HepG2 (cell line): ENCODE measurements at regions not wholly inside any gene's neighbourhood (a gene's known extent, or its start where the extent isn't known, plus 50 kb on each side); places are given as distances from the start of the nearest gene placed in this dataset.
A peak's percentile ranks its signal among the peaks of the same experiment; 100 is the strongest.

Experiments used
- BCL6 ChIP-seq: IDR thresholded peaks from 2 replicates; pipeline ENCODE4 v1.6.1; 2016; ENCODE audit warnings: missing genetic modification reagents, missing compliant biosample characterization
- CENPT ChIP-seq: sonication (generic); formaldehyde crosslinking; IDR thresholded peaks from 2 replicates; pipeline ENCODE4 v1.8.0; 2022; ENCODE audit warnings: low read depth, mild to moderate bottlenecking, moderate library complexity, missing genetic modification reagents
- FOXA1 ChIP-seq, 2 experiments: fragments of 450-650 bp in 1 of 2; sonication (generic) in 1 of 2; formaldehyde crosslinking in 1 of 2; IDR thresholded peaks; 2 replicates each; pipeline versions ENCODE4 v1.4.0 to v1.6.1; 2016 to 2020; ENCODE audit warnings: missing genetic modification reagents in 1 of 2
- GFI1 ChIP-seq: sonication (generic); formaldehyde crosslinking; IDR thresholded peaks from 2 replicates; pipeline ENCODE4 v1.5.0; 2020; ENCODE audit warnings: missing genetic modification reagents, mild to moderate bottlenecking, borderline replicate concordance
- HMG20A ChIP-seq: IDR thresholded peaks from 2 replicates; pipeline ENCODE4 v1.6.1; 2016; ENCODE audit warnings: borderline replicate concordance
- HNF4A ChIP-seq: sonication (generic); formaldehyde crosslinking; IDR thresholded peaks from 2 replicates; pipeline ENCODE4 v1.4.0; 2020; ENCODE audit warnings: missing genetic modification reagents
- HNRNPUL1 ChIP-seq: fragments of 200-400 bp; formaldehyde crosslinking; IDR thresholded peaks from 2 replicates; pipeline ENCODE4 v1.6.1; 2017; ENCODE audit warnings: low read depth, mild to moderate bottlenecking, low read length, moderate library complexity
- NCOR1 ChIP-seq: fragments of 200-600 bp; sonication (generic); IDR thresholded peaks from 2 replicates; pipeline ENCODE4 v1.7.0; 2017; ENCODE audit warnings: antibody characterized with exemption, low read length, borderline replicate concordance
- NFIC ChIP-seq: IDR thresholded peaks from 2 replicates; pipeline ENCODE4 v1.6.1; 2012; ENCODE audit warnings: mild to moderate bottlenecking, low read length, inconsistent platforms
- SOX6 ChIP-seq, 2 experiments: fragments of 450-650 bp in 1 of 2; sonication (generic) in 1 of 2; formaldehyde crosslinking in 1 of 2; IDR thresholded peaks; 2 replicates each; pipeline versions ENCODE4 v1.4.0 to v1.6.1; 2017 to 2020; ENCODE audit warnings: antibody characterized with exemption in 1 of 2, mild to moderate bottlenecking in 1 of 2, missing genetic modification reagents in 1 of 2
- SRSF1 ChIP-seq: fragments of 200-400 bp; formaldehyde crosslinking; optimal IDR thresholded peaks from 2 replicates; pipeline ENCODE3; 2017; ENCODE audit warnings: mild to moderate bottlenecking, low read depth, low read length, moderate library complexity
- ZNF12 ChIP-seq: sonication (generic); formaldehyde crosslinking; IDR thresholded peaks from 2 replicates; pipeline ENCODE4 v1.5.0; 2020; ENCODE audit warnings: missing genetic modification reagents
- ZNF567 ChIP-seq: sonication (generic); formaldehyde crosslinking; IDR thresholded peaks from 2 replicates; pipeline ENCODE4 v1.8.1; 2023; ENCODE audit warnings: mild to moderate bottlenecking, missing genetic modification reagents, borderline replicate concordance
- TF ChIP-seq, protein P1 (sequence below): sonication (generic); formaldehyde crosslinking; IDR thresholded peaks from 2 replicates; pipeline ENCODE4 v1.4.0; 2020; ENCODE audit warnings: mild to moderate bottlenecking, missing genetic modification reagents, borderline replicate concordance
- TF ChIP-seq, protein P2 (sequence below): sonication (generic); formaldehyde crosslinking; IDR thresholded peaks from 2 replicates; pipeline ENCODE4 v1.4.0; 2020; ENCODE audit warnings: missing genetic modification reagents, borderline replicate concordance
- TF ChIP-seq, protein P3 (sequence below): IDR thresholded peaks from 2 replicates; pipeline ENCODE4 v1.6.1; 2016
- TF ChIP-seq, protein P4 (sequence below): sonication (generic); formaldehyde crosslinking; IDR thresholded peaks from 2 replicates; pipeline ENCODE4 v1.4.0; 2020; ENCODE audit warnings: missing genetic modification reagents
- TF ChIP-seq, protein P5 (sequence below): sonication (generic); formaldehyde crosslinking; IDR thresholded peaks from 2 replicates; pipeline ENCODE4 v1.4.0; 2020; ENCODE audit warnings: missing genetic modification reagents

DNA sequence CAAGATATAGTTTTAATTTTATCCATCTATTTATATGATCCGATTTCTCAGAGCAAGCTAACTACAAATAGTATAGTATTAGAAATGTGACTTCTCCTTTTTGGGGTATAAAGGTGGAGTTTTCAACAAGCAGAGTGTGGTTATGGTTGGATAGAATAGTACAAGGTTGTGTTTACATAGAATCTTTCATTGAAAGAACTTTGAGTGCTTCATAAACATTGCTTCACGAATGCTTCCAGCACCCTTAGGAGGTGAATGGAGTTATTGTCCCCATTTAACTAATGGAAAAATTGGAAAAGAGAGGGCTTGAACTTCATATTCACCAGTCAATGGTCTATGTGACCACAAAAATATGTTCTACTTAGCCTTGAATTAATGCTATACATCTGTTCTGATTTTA is 134.1 kb upstream of the CITED2 start (continued):
- TF ChIP-seq NCOR1 (peak; percentile 74), HNF4A (CRISPR knock-in tag) (peak; percentile 78), SOX6 (IDR thresholded peaks at IDR 0.05) (no peak), SOX6 (CRISPR knock-in tag; IDR thresholded peaks at IDR 0.05) (peak; percentile 65; the same call in 1 of the 2 replicates), FOXA1 (IDR thresholded peaks at IDR 0.05) (peak; percentile 46; the same call in 1 of the 2 replicates), FOXA1 (CRISPR knock-in tag; IDR thresholded peaks at IDR 0.05) (peak; percentile 87), CENPT (CRISPR knock-in tag) (no peak), SRSF1 (no peak), NFIC (peak; percentile 88), HNRNPUL1 (0 out of 2 replicates have a peak, but pooled peaks have one; percentile 49), GFI1 (CRISPR knock-in tag) (peak; percentile 53; the same call in 1 of the 2 replicates), ZNF567 (no peak), ZNF12 (0 out of 2 replicates have a peak, but pooled peaks have one; percentile 43), BCL6 (CRISPR knock-in tag) (peak; percentile 90), HMG20A (peak; percentile 91)
- TF ChIP-seq, protein P1, sequence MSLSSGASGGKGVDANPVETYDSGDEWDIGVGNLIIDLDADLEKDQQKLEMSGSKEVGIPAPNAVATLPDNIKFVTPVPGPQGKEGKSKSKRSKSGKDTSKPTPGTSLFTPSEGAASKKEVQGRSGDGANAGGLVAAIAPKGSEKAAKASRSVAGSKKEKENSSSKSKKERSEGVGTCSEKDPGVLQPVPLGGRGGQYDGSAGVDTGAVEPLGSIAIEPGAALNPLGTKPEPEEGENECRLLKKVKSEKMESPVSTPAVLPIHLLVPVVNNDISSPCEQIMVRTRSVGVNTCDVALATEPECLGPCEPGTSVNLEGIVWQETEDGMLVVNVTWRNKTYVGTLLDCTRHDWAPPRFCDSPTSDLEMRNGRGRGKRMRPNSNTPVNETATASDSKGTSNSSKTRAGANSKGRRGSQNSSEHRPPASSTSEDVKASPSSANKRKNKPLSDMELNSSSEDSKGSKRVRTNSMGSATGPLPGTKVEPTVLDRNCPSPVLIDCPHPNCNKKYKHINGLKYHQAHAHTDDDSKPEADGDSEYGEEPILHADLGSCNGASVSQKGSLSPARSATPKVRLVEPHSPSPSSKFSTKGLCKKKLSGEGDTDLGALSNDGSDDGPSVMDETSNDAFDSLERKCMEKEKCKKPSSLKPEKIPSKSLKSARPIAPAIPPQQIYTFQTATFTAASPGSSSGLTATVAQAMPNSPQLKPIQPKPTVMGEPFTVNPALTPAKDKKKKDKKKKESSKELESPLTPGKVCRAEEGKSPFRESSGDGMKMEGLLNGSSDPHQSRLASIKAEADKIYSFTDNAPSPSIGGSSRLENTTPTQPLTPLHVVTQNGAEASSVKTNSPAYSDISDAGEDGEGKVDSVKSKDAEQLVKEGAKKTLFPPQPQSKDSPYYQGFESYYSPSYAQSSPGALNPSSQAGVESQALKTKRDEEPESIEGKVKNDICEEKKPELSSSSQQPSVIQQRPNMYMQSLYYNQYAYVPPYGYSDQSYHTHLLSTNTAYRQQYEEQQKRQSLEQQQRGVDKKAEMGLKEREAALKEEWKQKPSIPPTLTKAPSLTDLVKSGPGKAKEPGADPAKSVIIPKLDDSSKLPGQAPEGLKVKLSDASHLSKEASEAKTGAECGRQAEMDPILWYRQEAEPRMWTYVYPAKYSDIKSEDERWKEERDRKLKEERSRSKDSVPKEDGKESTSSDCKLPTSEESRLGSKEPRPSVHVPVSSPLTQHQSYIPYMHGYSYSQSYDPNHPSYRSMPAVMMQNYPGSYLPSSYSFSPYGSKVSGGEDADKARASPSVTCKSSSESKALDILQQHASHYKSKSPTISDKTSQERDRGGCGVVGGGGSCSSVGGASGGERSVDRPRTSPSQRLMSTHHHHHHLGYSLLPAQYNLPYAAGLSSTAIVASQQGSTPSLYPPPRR (CRISPR knock-in tag) = peak; percentile 30; the same call in 1 of the 2 replicates
- TF ChIP-seq, protein P2, sequence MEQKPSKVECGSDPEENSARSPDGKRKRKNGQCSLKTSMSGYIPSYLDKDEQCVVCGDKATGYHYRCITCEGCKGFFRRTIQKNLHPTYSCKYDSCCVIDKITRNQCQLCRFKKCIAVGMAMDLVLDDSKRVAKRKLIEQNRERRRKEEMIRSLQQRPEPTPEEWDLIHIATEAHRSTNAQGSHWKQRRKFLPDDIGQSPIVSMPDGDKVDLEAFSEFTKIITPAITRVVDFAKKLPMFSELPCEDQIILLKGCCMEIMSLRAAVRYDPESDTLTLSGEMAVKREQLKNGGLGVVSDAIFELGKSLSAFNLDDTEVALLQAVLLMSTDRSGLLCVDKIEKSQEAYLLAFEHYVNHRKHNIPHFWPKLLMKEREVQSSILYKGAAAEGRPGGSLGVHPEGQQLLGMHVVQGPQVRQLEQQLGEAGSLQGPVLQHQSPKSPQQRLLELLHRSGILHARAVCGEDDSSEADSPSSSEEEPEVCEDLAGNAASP (CRISPR knock-in tag) = peak; percentile 29; the same call in 1 of the 2 replicates
- TF ChIP-seq, protein P3, sequence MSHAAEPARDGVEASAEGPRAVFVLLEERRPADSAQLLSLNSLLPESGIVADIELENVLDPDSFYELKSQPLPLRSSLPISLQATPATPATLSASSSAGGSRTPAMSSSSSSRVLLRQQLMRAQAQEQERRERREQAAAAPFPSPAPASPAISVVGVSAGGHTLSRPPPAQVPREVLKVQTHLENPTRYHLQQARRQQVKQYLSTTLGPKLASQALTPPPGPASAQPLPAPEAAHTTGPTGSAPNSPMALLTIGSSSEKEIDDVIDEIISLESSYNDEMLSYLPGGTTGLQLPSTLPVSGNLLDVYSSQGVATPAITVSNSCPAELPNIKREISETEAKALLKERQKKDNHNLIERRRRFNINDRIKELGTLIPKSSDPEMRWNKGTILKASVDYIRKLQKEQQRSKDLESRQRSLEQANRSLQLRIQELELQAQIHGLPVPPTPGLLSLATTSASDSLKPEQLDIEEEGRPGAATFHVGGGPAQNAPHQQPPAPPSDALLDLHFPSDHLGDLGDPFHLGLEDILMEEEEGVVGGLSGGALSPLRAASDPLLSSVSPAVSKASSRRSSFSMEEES = 0 out of 2 replicates have a peak, but pooled peaks have one; percentile 27
- TF ChIP-seq, protein P4, sequence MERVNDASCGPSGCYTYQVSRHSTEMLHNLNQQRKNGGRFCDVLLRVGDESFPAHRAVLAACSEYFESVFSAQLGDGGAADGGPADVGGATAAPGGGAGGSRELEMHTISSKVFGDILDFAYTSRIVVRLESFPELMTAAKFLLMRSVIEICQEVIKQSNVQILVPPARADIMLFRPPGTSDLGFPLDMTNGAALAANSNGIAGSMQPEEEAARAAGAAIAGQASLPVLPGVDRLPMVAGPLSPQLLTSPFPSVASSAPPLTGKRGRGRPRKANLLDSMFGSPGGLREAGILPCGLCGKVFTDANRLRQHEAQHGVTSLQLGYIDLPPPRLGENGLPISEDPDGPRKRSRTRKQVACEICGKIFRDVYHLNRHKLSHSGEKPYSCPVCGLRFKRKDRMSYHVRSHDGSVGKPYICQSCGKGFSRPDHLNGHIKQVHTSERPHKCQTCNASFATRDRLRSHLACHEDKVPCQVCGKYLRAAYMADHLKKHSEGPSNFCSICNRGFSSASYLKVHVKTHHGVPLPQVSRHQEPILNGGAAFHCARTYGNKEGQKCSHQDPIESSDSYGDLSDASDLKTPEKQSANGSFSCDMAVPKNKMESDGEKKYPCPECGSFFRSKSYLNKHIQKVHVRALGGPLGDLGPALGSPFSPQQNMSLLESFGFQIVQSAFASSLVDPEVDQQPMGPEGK (CRISPR knock-in tag) = 0 out of 2 replicates have a peak, but pooled peaks have one; percentile 22
- TF ChIP-seq, protein P5, sequence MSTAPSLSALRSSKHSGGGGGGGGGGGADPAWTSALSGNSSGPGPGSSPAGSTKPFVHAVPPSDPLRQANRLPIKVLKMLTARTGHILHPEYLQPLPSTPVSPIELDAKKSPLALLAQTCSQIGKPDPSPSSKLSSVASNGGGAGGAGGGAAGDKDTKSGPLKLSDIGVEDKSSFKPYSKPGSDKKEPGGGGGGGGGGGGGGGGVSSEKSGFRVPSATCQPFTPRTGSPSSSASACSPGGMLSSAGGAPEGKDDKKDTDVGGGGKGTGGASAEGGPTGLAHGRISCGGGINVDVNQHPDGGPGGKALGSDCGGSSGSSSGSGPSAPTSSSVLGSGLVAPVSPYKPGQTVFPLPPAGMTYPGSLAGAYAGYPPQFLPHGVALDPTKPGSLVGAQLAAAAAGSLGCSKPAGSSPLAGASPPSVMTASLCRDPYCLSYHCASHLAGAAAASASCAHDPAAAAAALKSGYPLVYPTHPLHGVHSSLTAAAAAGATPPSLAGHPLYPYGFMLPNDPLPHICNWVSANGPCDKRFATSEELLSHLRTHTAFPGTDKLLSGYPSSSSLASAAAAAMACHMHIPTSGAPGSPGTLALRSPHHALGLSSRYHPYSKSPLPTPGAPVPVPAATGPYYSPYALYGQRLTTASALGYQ = peak; percentile 43; the same call in 1 of the 2 replicates
